ENCODE measurements at regions not wholly inside any gene's neighbourhood (a gene's known extent, or its start where the extent isn't known, plus 50 kb on each side); places are given as distances from the start of the nearest gene placed in this dataset.

DNA sequence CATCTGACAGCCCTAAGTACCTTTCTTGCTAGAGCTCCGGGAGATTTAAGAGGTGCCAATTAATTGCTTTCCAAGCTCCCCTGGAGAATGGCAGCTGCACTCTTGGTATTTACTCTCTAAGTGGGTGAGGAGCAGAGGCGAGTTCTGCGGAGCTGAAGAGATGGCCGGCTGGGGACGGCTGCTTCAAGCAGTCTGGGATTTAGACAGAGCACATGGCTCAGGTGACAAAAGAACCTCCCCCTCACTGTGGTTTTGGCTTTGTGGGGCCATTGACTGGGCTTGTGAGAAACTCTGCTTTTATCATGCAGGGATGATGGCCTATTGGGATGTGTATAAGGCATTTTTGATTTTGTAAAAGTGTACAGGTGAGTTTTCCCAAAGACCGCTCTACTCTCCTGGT is 239.3 kb upstream of the EEF2KMT start:
- no peaks in the 10 kb centered on the region for H3K27me3 ChIP-seq (ENCODE audit: control insufficient read depth in 2 of 2, insufficient read depth in 2 of 2, low read length in 2 of 2)
- H2AFZ ChIP-seq (ENCODE audit: low read depth, low read length) = no peak overlapping the region
- no peaks in the 10 kb centered on the region for H3K36me3 ChIP-seq (ENCODE audit: control insufficient read depth in 2 of 2, extremely low read depth in 1 of 2, insufficient read depth in 2 of 2, low read length in 2 of 2)
- no peaks in the 10 kb centered on the region for H4K20me1 ChIP-seq (replicated peaks; ENCODE audit: control insufficient read depth, extremely low read depth, insufficient read depth, low read length)
- dilution Hi-C loops (cut with MboI; ENCODE audit: extremely low pct_ligation_motif_present, low sequenced_read_pairs) (no loop called here), intact Hi-C loops (cut with micrococcal nuclease) (no loop called here)
- H3K9ac ChIP-seq (replicated peaks; ENCODE audit: extremely low read depth, insufficient read depth, low read length) = no peak overlapping the region
- H3K4me1 ChIP-seq (ENCODE audit: control insufficient read depth, extremely low read depth, insufficient read depth, low read length) = no peaks in the 10 kb centered on the region
- no peak overlapping the region for H3K27ac ChIP-seq (ENCODE audit: insufficient read depth, low read depth, low read length)
- peaks cover 6% of the 10 kb centered on the region for H3K9me3 ChIP-seq (replicated peaks; ENCODE audit: control insufficient read depth, insufficient read depth, low read length)
- POLR2A ChIA-PET = no interaction called here
- CTCF ChIA-PET = no interaction called here
- H3K79me2 ChIP-seq (ENCODE audit: control insufficient read depth, insufficient read depth, low read length) = no peaks in the 10 kb centered on the region
- no TSS peak for BruUV-seq (replicated peaks)
- H3K4me3 ChIP-seq (replicated peaks in 1 of 3; ENCODE audit: insufficient read depth in 1 of 3, low read depth in 1 of 3, low read length in 3 of 3) = no peak overlapping the region
- DNase-seq (ENCODE audit: low read depth, low spot score) (no peak), FAIRE-seq (no peak)
- H3K4me2 ChIP-seq (ENCODE audit: insufficient read depth, low read length) = no peak overlapping the region
- TF ChIP-seq POLR2A (IDR thresholded peaks at IDR 0.05; ENCODE audit: low read depth, low read length) = no peak
- TF ChIP-seq, protein P1, sequence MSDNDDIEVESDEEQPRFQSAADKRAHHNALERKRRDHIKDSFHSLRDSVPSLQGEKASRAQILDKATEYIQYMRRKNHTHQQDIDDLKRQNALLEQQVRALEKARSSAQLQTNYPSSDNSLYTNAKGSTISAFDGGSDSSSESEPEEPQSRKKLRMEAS (IDR thresholded peaks at IDR 0.05; ENCODE audit: insufficient read depth, insufficient read length) = no peak
- TF ChIP-seq JUN (IDR thresholded peaks at IDR 0.05; ENCODE audit: borderline replicate concordance, insufficient read depth, insufficient read length, low read depth) = no peak
- no peak for TF ChIP-seq FOS (IDR thresholded peaks at IDR 0.05; ENCODE audit: borderline replicate concordance, insufficient read depth, low read length)
- no peak for TF ChIP-seq EZH2 (IDR thresholded peaks at IDR 0.05; ENCODE audit: borderline replicate concordance, low read depth, low read length, severe bottlenecking)
- TF ChIP-seq, protein P2, sequence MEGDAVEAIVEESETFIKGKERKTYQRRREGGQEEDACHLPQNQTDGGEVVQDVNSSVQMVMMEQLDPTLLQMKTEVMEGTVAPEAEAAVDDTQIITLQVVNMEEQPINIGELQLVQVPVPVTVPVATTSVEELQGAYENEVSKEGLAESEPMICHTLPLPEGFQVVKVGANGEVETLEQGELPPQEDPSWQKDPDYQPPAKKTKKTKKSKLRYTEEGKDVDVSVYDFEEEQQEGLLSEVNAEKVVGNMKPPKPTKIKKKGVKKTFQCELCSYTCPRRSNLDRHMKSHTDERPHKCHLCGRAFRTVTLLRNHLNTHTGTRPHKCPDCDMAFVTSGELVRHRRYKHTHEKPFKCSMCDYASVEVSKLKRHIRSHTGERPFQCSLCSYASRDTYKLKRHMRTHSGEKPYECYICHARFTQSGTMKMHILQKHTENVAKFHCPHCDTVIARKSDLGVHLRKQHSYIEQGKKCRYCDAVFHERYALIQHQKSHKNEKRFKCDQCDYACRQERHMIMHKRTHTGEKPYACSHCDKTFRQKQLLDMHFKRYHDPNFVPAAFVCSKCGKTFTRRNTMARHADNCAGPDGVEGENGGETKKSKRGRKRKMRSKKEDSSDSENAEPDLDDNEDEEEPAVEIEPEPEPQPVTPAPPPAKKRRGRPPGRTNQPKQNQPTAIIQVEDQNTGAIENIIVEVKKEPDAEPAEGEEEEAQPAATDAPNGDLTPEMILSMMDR (IDR thresholded peaks at IDR 0.05; ENCODE audit: extremely low read depth in 1 of 2, insufficient read depth in 1 of 2, low read depth in 1 of 2, low read length in 2 of 2) = no peak
- TF ChIP-seq GATA2 (IDR thresholded peaks at IDR 0.05; ENCODE audit: insufficient read depth, insufficient read length, low read depth, low read length) = no peak
- H3K9me1 ChIP-seq (replicated peaks; ENCODE audit: control insufficient read depth, extremely low read depth, insufficient read depth, low read length) = no peaks in the 10 kb centered on the region
